ENCODE measurements at regions not wholly inside any gene's neighbourhood (a gene's known extent, or its start where the extent isn't known, plus 50 kb on each side); places are given as distances from the start of the nearest gene placed in this dataset.
"Not testable (repeated sequence)": the region's sequence is repeated elsewhere in the genome, so short reads cannot be mapped to it uniquely, and the experiment has no call there.

- Histone ChIP-seq H3K4me3 (no peak overlapping the region), H3K4me1 (no peaks in the 10 kb centered on the region), H3K27me3 (no peaks in the 10 kb centered on the region), H3K27ac (no peak overlapping the region), H3K36me3 (no peaks in the 10 kb centered on the region), H3K9me3 (peaks cover 0 to 6% (median 0%) of the 10 kb centered on the region in 4 donors)
- peak in 2 of 3 donors; percentile 14 to 35 for DNase-seq
- no peak for TF ChIP-seq CTCF (IDR thresholded peaks at IDR 0.05)
- TF ChIP-seq POLR2A (IDR thresholded peaks at IDR 0.05), result no peak
These were observed 4274.9 kb upstream of the OR11H1 start for GRCh38 chr22:11253000-11253511.

- not testable (repeated sequence) for H3K36me3 ChIP-seq, H3K27me3 ChIP-seq, H3K4me3 ChIP-seq, H3K9me3 ChIP-seq, H3K27ac ChIP-seq, H3K4me1 ChIP-seq
- DNase-seq, result peak in 1 of 3 donors; percentile 27
These were observed 4257.0 kb upstream of the OR11H1 start for GRCh38 chr22:11270981-11271380.

- H3K9me3 ChIP-seq, result peaks cover 0 to 16% (median 4%) of the 10 kb centered on the region in 4 donors
- not testable (repeated sequence) for DNase-seq
These were observed 4242.7 kb upstream of the OR11H1 start for GRCh38 chr22:11285116-11285838.

GRCh38 chr22:11285839-11286205, 4242.2 kb upstream of the OR11H1 start:
- H3K27ac ChIP-seq, H3K4me1 ChIP-seq, H3K4me3 ChIP-seq, H3K27me3 ChIP-seq, H3K36me3 ChIP-seq, DNase-seq: not testable (repeated sequence)
- H3K9me3 ChIP-seq, result peaks cover 0 to 16% (median 4%) of the 10 kb centered on the region in 4 donors

More at GRCh38 chr22:11285116-11285838, 4242.7 kb upstream of the OR11H1 start:
- not testable (repeated sequence) for H3K27me3 ChIP-seq, H3K27ac ChIP-seq, H3K36me3 ChIP-seq, H3K4me3 ChIP-seq, H3K4me1 ChIP-seq

GRCh38 chr22:11288246-11289220, 4239.5 kb upstream of the OR11H1 start:
- not testable (repeated sequence) for DNase-seq, H3K36me3 ChIP-seq, H3K27me3 ChIP-seq, H3K4me1 ChIP-seq, H3K4me3 ChIP-seq, H3K27ac ChIP-seq
- H3K9me3 ChIP-seq, result peaks cover 0 to 16% (median 4%) of the 10 kb centered on the region in 4 donors

GRCh38 chr22:11298126-11298893, 4229.7 kb upstream of the OR11H1 start:
- not testable (repeated sequence) for H3K27ac ChIP-seq, H3K4me3 ChIP-seq, H3K27me3 ChIP-seq, H3K36me3 ChIP-seq, DNase-seq, H3K4me1 ChIP-seq
- H3K9me3 ChIP-seq, result peaks cover 0 to 24% (median 4%) of the 10 kb centered on the region in 4 donors

- not testable (repeated sequence) for H3K4me3 ChIP-seq, H3K27me3 ChIP-seq, DNase-seq, H3K4me1 ChIP-seq, H3K27ac ChIP-seq, H3K36me3 ChIP-seq
- peaks cover 0 to 48% (median 6%) of the 10 kb centered on the region in 4 donors for H3K9me3 ChIP-seq
These were observed 4225.6 kb upstream of the OR11H1 start for GRCh38 chr22:11302427-11302826.

GRCh38 chr22:11302904-11303303, 4225.1 kb upstream of the OR11H1 start:
- DNase-seq, H3K27me3 ChIP-seq, H3K27ac ChIP-seq, H3K4me1 ChIP-seq, H3K36me3 ChIP-seq, H3K4me3 ChIP-seq: not testable (repeated sequence)
- H3K9me3 ChIP-seq, result peaks cover 0 to 49% (median 6%) of the 10 kb centered on the region in 4 donors

- H3K4me1 ChIP-seq, H3K36me3 ChIP-seq, DNase-seq, H3K27ac ChIP-seq, H3K4me3 ChIP-seq, H3K27me3 ChIP-seq: not testable (repeated sequence)
- H3K9me3 ChIP-seq, result peaks cover 0 to 48% (median 5%) of the 10 kb centered on the region in 4 donors
These were observed 4222.8 kb upstream of the OR11H1 start for GRCh38 chr22:11305179-11305578.

- H3K9me3 ChIP-seq, result peaks cover 0 to 48% (median 5%) of the 10 kb centered on the region in 4 donors
These were observed 4221.0 kb upstream of the OR11H1 start for GRCh38 chr22:11306933-11307518.

More at GRCh38 chr22:11306933-11307518, 4221.0 kb upstream of the OR11H1 start:
- H3K27ac ChIP-seq, H3K27me3 ChIP-seq, H3K4me1 ChIP-seq, H3K4me3 ChIP-seq, H3K36me3 ChIP-seq, DNase-seq: not testable (repeated sequence)
